Heart left ventricle (tissue), 13 donors: ENCODE measurements at regions not wholly inside any gene's neighbourhood (a gene's known extent, or its start where the extent isn't known, plus 50 kb on each side); places are given as distances from the start of the nearest gene placed in this dataset.

ENCODE experiments used
- CTCF ChIP-seq, 12 donors: fragments of 200-600 bp; sonication (generic) in 4 of 12; IDR thresholded peaks; one replicate each; pipeline versions ENCODE4 v1.5.0 to v1.8.0; 2018 to 2022; ENCODE audit warnings: antibody characterized with exemption in 12 of 12, mild to moderate bottlenecking in 5 of 12
- POLR2A ChIP-seq, 2 donors: fragments of 450-650 bp; IDR thresholded peaks; one replicate each; pipeline ENCODE4 v1.6.1; 2017; ENCODE audit warnings: antibody characterized with exemption in 2 of 2, mild to moderate bottlenecking in 2 of 2, moderate library complexity in 2 of 2
- donor health status: ischemic (EF 13 %, LVEDD 7.1; RV severe dilation, severe dysfunction).
- donor health status: DM: no; HTN: yes; CAD: no.
- donor health status: DM: no; HTN: no; CAD: no.
- donor health status: ischemic (EF 25% LVEDD 6.9; RV normal size, moderate dysfunction).
- donor health status: ischemic (EF 25% LVEDD 5.7; RV mildly dilated, moderate dysfunction).
- donor health status: ischemic (EF 35%, LVEDD 5.7; RV mildly dilated, moderate dysfunction).
- donor health status: nonischemic (EF 11% LVEDD 7.7; RV severe dilation, severe dysfunction).
- donor health status: DM: yes; HTN: yes; CAD: no.
- donor health status: PGD.
- donor health status: ischemic (EF 29% LVEDD 5.4; RV normal size, mild dysfunction).
- donor health status: nonischemic (EF 23%, LVEDD 6.1; RV moderate dilation, normal function).

- TF ChIP-seq CTCF (IDR thresholded peaks at IDR 0.05) (no peak), POLR2A (IDR thresholded peaks at IDR 0.05) (no peak)
Measured at GRCh38 chr11:98952107-98952506, 68.6 kb upstream of the CNTN5 start.
